IMR-90 (cell line): ENCODE measurements at regions not wholly inside any gene's neighbourhood (a gene's known extent, or its start where the extent isn't known, plus 50 kb on each side); places are given as distances from the start of the nearest gene placed in this dataset.

Source experiments
- CTCF ChIP-seq: conservative IDR thresholded peaks from 2 replicates; pipeline ENCODE4 v1.5.1; 2012; ENCODE audit warnings: mild to moderate bottlenecking, low read depth, low read length, improper control_type of control experiment
- SMC3 ChIP-seq: fragments of 150-350 bp; IDR thresholded peaks from 2 replicates; pipeline ENCODE4 v1.6.1; 2016; ENCODE audit warnings: low read depth, mild to moderate bottlenecking, antibody characterized with exemption, low read length, moderate library complexity

GRCh38 chr2:104563398-104563996 is 290.4 kb upstream of the POU3F3 start:
- no peak for TF ChIP-seq CTCF
- TF ChIP-seq SMC3 = no peak
